Left kidney (tissue), 1 donor: ENCODE measurements at regions not wholly inside any gene's neighbourhood (a gene's known extent, or its start where the extent isn't known, plus 50 kb on each side); places are given as distances from the start of the nearest gene placed in this dataset.

Source experiments
- DNase-seq: peaks from one replicate; pipeline ENCODE4 v3.0.0-alpha.2; 2013

DNA sequence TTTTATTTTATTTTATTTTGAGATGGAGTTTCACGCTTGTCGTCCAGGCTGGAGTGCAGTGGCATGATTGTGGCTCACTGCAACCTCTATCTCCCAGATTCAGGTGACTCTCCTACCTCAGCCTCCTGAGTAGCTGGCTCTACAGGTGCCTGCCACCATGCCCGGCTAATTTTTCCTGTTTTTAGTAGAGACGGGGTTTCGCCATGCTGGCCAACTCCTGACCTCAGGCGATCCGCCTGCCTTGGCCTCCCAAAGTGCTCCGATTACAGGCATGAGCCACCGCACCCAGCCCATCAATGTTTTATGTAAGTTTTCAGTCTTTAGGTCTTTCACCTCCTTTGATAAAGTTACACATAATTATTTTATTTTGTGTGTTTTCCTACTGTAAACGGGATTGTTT lies 154.6 kb downstream of the COPRS start:
- no peak for DNase-seq

DNA sequence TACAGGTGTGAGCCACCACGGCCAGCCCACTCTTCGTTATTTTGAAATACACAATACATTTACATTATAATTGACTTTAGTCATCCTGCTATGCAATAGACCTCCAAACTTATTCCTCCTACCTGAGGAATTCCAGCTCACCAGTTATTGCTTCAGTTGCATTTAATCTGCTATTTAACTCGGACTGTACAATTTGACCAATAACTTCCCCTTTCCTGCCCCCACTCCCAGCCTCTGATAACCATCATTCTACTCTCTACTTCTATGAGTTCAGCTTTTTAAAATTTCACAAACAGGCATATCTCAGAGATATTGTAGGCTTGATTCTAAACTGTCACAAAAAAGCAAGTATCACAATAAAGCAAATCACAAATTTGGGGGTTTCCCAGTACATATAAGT lies 157.0 kb downstream of the COPRS start:
- DNase-seq = no peak

DNA sequence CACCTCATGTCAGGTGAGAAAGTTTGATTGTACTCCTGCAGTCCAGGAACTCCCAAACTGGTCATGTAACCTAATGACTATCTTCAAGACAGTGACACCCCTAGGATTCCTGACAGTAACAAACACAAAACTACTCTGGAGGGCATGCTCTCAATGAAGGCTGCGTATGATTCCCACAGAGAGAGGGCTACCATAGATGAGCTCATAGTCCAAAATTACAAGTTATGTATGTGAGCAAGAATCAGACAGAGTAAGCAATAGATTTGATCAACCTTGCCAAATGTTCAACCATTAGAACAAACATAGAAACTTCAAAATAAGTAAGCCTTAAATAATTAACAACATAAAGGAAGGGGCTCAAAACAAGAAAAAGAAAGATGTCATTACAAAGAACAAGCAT lies 158.1 kb downstream of the COPRS start:
- DNase-seq = no peak

DNA sequence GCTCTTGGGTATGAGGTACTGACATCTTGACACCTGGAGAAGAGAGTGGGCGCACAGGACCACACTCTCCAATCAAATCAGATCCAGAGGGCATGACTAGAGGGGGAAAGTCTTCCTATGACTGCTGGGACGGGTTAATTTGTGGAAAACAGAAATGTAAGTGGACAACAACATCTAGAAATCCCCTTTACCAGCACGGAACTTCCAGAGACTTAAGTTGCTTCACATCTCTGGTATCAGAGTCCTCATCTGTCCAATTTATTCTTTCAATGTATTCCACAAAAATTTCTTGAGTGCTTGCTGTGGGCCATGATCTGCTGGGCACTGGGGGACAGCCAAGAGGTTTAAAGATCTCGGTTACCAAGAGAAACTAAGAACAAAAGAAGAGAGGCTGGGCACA lies 159.2 kb downstream of the COPRS start:
- DNase-seq = no peak

DNA sequence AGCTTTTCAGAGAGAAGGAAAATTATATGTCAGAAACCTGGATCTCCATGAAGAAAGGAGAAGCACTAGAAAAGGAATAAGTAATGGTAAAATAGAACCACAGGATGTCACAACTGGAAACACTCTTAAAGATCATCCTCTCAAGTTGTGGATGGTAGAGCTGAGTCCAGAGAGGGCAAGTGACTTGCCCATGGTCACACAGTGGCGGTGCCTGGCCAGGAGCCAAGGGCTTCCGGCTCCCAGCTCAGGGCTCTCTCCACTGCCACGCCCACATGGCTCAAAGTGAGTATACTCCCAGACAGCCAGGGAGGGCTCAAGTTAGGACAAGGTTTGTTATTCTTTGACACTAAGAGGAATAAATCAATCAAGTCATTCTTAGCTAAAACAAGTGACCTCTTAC lies 159.8 kb downstream of the COPRS start:
- no peak for DNase-seq

DNA sequence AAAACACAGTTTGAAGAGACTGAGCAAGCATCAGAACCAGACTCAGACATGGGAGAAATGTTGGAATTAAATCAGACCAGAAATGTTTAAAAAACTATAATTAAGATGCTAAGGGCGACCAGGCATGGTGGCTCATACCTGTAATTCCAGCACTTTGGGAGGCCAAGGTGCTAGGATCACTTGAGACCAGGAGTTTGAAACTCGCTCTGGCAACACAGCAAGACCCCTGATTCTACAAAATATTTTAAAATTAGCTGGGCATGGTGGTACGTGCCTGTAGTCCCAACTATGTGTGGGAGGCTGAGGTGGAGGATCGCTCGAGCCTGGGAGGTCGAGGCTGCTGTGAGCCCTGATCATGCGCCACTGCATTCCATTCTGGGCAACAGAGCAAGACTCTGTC lies 160.3 kb downstream of the COPRS start:
- no peak for DNase-seq

DNA sequence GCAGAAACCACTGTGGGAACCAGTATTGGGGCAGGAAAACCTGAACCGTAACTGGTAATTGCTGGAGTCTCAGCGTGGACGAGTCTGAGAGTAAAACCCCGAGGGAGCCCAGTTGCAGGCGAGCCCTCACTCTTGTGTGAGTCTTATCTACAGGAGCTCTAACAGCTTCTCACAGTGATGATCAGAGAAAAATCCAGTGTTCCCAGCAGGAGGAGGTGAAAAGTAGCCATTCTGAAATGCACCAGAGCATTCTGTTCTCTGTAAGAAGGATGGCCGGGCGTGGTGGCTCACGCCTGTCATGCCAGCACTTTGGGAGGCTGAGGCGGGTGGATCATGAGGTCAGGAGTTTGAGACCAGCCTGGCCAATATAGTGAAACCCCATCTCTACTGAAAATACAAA lies 161.2 kb downstream of the COPRS start:
- DNase-seq = no peak

DNA sequence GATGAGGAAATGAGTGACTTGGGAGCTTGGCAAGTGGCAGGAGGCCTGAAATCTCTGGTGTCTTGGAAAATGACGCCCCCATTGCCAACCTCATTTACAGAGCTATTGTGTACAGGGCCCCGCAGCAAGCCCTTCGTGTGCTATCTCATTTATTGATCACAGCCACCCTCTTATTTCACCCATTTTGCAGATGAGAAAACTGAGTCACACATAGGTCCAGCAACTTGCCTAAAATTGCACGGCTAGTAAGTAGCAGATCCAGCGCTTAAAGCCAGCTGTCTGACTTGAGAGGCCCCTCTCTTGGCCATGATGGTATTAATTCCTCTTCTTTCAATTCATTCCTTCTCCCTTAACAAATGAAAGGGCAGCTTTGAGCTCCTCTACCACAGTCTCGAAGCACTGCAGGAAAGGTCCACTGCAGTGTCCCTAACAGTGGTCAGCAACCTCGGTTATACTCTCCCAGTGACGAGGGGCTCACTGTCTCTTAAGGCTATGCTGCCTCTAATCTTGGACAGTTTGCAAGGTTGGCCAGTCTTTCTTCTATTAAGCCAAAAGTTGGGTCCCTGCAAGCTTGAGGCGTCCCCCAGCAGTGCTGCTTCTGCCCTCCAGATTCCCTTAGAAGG lies 162.2 kb downstream of the COPRS start:
- DNase-seq = no peak

DNA sequence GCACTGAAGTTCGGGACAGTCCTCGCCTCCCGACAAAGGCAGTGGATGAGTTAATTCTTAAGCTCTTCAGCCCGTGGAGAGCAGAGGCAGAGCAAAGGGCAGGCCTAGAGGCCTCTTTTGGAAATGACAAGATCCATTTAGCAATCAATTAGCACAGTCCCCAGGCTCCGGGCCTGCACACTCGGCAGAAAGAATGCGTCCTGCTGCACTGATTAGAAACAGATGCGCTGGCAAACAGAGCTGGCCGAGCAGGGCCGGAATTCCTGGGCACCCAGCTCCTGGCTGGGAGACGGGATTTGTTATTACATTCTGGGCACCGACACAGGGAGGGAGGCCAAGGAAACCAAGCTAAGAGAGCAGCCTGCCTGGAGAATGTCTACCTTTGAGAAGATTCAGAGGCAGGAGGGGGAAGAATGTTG lies 162.9 kb downstream of the COPRS start:
- DNase-seq = peak; percentile 25

DNA sequence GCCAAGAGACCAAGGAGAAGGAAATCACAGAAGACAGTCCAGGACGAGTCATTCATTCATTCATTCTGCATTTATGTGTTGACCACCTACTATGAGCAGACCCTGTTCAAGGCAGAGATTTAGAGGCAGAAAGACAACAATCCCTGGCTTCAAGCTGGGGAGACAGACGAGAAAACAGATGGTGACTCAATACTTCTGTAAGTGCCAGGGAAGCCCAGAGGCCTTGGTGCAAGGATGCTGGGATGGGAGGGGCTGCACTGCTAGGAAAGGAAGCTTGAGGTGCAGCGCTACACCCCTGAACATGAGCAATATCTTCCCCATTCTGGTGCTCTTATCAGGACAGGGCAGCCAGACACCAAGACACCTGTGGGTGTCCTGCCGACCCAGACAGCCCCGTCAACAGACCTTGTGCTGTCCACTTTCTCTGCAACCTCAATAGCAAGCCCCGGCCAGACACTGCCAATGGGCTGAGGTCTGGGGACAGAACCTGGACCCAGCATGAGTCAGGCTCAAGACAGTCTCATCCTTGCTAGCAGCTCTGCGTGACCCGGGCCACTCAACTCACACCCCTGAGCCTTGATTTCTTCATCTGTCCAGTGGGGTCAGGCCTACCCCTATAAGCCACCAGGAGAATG lies 163.5 kb downstream of the COPRS start:
- DNase-seq = no peak

DNA sequence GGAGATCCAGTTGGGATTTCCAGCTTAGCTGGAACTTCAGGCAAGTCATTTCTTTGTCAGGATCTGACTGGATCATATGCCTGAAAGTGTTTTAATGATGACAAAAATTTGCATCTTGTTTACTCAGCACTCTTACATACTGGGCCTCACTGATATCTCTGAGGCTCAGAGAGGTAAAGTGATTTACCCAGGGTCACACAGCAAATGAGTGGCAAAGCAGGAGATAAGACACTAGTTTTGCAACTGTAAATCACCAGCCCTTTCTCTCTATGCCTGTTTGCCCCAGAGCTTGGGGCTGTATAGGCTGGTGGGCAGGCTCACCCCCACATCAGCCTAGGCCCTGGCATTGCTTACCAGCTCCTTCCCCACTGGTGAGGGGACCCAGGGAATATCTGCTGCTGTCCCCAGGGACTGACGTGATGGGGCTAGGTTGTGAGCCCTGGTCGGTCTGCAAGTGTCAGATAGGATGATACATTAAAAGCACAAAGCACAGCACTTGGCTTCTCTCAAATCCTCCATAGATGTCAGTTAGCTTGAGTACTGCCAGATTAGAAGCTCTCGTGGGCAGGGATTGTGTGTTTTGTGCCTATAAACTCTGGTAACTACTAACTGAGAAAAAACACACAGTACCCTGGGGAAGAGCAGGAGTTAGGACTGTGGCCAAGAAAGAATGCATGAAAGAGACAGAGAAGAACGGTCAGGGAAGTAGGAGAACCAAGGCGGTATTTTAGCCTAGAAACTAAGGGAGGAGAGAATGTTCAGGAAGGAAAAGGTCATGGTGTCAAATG lies 165.4 kb downstream of the COPRS start:
- no peak for DNase-seq

DNA sequence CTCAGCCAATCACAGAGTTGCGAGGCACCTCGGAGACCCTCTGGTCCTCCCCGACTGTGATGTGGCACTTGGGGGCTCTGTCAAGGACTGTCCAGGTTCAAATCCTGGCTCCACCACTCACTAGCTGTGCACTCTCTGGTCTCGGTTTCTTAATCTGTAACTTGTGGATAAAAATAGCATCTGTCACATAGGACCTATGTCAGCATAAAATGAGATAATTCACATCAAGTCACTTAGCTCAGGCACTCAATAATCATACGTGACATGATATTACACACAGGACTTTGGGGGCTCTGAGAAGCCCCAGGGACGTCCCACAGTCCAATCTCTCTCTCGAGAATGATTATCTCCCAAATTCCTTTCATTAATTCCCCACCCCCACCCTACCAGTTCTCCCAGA lies 166.4 kb downstream of the COPRS start:
- no peak for DNase-seq

DNA sequence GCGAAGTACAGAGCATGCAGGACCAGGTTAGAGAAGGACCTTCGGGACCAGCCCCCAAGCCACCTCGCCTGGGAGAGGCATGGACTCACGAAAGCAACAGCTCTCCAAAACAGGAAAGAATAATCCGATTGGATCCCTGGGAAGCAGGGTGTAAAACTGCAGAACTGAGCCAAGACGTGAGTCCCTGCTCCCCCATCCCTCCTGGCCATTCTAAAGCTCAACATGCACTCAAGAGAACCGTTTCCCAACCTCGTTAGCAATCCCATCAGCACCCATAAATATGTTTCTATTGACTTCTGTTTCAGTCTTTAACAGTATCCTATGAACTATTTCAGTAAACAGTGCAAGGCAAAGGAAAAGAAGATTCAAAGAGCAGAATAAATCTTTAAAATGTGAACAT lies 167.0 kb downstream of the COPRS start:
- no peak for DNase-seq

DNA sequence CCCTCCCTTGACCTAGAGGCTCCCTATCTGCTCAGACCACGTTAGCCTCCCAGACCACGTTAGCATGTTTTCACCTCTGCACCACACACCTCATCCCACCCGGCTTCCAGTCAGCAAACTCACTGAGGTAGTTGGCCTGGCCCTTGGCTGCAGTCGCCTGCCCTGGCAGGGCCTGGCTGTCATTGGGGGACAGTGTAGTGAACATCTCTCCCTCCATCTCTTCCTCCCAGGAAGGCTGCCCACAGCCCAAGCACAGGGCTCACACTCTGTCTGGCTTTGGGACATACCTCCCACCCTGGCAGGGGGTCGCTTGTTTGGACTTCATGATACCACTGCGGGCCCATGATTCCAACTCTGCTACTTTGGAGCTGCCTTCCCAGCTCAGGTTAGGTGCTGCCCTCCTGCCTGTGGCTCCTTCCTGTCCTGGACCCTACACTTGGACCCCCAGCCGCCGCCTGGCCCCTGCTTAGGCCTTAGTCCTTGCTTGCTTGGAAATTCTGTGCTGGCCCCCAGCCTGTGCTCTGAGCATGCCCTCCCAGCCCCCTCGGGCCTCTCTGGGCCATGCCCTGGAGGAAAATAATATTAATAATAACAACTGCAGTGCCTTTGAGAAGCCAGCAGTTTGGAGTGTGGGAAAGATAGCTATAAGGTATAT lies 167.7 kb downstream of the COPRS start:
- no peak for DNase-seq

DNA sequence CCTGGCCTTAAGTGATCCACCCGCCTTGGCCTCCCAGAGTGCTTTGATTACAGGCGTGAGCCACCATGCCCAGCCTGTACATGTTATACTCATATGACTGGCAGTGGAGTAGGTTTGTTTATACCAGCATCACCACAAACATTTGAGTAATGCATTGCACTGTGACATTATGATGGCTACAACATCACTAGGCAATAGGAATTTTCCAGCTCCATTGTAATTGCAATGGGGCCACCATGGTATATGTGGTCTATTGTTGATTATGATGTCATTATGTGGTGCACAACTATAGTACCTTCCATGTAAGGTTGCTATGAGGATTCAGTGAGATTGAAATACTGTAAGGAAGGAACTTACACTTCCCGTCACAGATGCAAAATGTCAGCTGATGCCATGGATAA lies 168.9 kb downstream of the COPRS start:
- no peak for DNase-seq

DNA sequence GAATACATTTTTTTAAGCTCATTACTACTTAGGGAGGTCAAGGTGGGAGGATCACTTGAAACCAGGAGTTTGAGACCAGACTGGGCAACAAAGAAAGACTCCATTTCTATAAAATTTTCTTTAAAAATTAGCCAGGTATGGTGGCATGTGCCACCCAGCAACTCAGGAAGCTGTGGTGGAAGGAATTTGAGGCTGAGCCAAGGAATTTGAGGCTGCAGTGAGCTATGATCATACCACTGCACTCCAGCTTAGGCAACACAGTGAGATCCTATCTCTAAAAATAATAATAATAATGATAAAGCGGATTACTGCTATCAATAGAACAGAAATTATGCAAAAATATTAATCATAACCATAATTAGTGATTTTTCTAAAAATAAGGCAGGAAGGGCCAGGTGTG lies 170.3 kb downstream of the COPRS start:
- DNase-seq = no peak

DNA sequence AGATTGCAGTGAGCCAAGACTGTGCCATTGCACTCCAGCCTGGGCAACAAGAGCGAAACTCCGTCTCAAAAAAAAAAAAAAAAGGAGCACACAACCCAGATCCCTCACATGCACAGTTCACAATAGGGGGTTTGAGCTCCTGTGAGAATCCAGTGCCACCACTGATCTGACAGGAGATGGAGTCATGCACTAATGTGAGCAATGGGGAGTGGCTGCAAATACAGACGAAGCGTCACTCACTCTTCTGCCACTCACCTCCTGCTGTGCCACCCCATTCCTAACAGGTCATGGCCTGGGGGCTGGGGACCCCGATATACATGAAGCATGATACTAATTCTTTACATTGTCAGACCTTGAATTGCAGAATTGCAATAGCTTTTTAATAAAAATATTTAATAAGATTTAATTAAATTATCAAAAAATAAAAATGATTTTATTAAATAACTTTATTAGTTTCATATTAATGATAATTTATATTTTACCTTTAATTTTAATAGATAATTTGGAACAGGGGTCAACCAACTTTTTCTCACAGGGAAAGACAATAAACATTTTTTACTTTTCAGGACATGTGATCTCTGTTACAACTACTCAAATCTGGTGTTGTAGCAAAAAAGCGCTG lies 171.4 kb downstream of the COPRS start:
- DNase-seq = no peak

DNA sequence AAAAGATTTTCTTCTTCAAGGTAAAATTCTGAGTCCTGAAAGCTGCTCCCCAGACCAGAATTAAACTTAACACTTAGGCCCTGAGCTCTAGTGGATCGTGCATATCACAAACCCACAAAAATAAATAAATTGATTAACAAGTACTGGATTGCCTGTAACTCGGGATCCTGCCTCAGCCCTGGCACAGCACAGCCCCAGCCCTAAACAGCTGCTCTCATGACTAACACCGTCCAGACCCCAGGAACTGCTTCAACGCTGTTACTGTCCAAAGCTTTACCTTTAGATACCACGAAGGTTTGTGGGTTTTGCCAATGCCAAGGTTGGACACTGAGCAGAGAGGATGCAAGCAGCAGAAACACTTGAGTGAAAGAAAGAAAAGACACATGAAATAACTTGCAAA lies 172.5 kb downstream of the COPRS start:
- DNase-seq = no peak

DNA sequence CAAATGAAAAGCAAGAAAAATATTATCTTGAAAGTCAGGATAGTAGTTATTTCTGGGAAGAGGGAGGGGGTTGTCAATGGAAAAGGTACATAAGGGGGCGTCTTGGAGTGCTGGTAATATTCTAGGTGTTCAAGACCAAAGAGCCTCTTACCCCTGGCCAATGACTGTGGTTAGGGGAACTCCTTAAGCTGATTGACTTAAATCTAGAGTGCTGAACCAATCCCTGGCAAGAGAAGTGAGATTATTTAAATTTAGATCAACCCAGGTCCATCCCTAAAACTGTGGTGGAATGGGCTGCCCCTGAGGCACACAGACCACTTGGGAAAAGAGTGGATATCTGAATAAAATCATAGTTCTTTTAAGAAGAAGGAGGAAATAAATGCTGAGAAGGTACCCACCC lies 174.1 kb downstream of the COPRS start:
- no peak for DNase-seq

DNA sequence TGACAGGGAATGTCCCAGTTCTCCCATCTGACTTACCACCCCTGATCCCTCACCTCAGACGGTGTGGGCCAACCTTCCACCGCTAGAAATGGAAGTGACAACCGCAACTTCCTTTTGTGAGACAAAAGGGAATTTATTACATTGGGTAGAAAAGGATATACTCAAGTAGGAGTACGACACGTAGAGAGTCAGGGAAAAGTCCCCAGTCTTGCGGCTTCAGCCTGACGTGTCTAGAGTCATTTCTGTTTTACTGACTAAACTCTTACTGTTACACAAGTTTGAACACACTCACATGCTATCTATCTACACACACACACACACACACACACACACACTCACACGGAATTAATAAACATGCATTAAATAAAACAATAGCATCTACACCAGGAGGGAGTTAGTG lies 178.9 kb downstream of the COPRS start:
- DNase-seq = no peak

DNA sequence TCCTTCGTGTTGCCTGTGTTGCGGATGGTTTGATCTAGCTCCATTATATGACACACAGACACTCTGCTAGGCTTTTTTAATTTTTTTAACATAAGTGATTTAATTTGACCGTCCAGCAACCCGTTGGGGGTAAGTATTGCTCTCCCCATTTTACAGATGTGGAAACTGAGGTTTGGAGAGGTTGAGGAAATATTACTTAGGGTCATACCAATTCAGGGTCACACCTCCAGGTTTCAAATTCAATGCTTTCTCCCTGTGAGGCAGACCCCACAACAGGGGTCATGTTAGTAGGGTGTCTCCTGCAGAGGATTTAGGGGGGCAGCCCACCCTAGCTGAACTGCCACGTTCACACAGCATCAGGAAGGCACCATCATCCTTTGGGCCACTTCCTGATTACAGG lies 179.4 kb downstream of the COPRS start:
- DNase-seq = no peak

DNA sequence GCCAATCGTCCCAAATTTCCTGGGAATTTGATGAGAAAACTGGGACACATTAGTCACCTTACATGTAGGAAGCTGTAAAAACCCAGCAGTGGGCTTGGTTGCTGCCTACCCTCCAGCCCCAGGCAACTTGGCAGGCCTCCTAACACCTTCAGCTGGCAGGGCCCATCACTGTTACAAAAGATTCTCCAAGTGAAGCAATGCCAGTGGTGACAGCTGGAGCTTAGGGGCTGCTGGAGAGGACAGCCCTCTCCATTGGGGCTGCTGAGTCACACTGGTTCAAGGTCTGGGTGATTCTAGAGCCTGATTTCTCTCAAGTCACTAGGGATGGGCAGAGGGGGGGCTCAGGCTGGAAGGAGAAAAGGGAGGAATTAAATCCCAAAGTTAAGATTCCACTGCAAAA lies 180.6 kb downstream of the COPRS start:
- DNase-seq = no peak

DNA sequence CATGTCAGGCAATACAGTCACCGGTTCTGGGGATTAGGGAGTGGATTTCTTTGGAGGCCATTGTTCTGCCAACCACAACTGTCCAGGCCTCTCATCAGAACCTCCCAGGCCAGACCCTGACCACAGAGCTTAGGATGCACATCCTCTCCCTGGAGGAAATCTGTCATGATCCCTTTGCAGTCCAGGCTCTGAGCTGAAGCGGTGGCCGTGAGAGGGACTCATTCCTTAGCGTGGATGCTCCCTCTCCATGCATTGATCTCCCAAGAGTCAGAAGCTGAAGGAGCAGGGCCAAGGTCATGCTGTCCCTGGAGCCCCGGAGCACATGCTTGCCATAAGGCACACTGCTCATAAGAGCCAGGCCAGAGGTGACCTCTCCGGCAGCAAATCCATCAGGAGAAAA lies 181.4 kb downstream of the COPRS start:
- no peak for DNase-seq
